ENCODE measurements at regions not wholly inside any gene's neighbourhood (a gene's known extent, or its start where the extent isn't known, plus 50 kb on each side); places are given as distances from the start of the nearest gene placed in this dataset.

- TF ChIP-seq FOXJ3 (CRISPR knock-in tag; IDR thresholded peaks at IDR 0.05) (no peak), NRF1 (IDR thresholded peaks at IDR 0.05; ENCODE audit: low read depth, low read length) (no peak), REST (IDR thresholded peaks at IDR 0.05; ENCODE audit: low read depth, low read length) (no peak), CTCF (IDR thresholded peaks at IDR 0.05) (no peak), FOXM1 (IDR thresholded peaks at IDR 0.05; ENCODE audit: low read depth) (no peak), TEAD4 (IDR thresholded peaks at IDR 0.05; ENCODE audit: borderline replicate concordance, insufficient read depth) (no peak), RFX5 (IDR thresholded peaks at IDR 0.05; ENCODE audit: low read length) (no peak), TAF1 (IDR thresholded peaks at IDR 0.05; ENCODE audit: borderline replicate concordance, low read depth, low read length) (no peak), POLR2AphosphoS5 (IDR thresholded peaks at IDR 0.05; ENCODE audit: low read depth, low read length) (no peak), RAD21 (IDR thresholded peaks at IDR 0.05; ENCODE audit: low read length) (no peak), USF2 (IDR thresholded peaks at IDR 0.05; ENCODE audit: borderline replicate concordance, low read depth, low read length) (no peak), SMC3 (IDR thresholded peaks at IDR 0.05; ENCODE audit: low read depth, low read length) (no peak), SIN3A (IDR thresholded peaks at IDR 0.05; ENCODE audit: borderline replicate concordance, low read depth, low read length) (no peak), CHD2 (IDR thresholded peaks at IDR 0.05; ENCODE audit: low read length, partially characterized antibody) (no peak)
Measured at GRCh38 chr6:26264547-26264946, 100.5 kb upstream of the BTN3A2 start.

Data from SK-N-SH (cell line).